ENCODE measurements at regions not wholly inside any gene's neighbourhood (a gene's known extent, or its start where the extent isn't known, plus 50 kb on each side); places are given as distances from the start of the nearest gene placed in this dataset.

GRCh38 chr9:99403371-99403770 lies 181.3 kb downstream of the SEC61B start:
- Histone ChIP-seq H3K4me1 (no peaks in the 10 kb centered on the region), H3K27ac (no peak overlapping the region), H3K9me3 (ENCODE audit: control insufficient read depth, low read length) (no peaks in the 10 kb centered on the region), H3K79me2 (no peaks in the 10 kb centered on the region), H3K36me3 (ENCODE audit: control insufficient read depth, insufficient read depth, low read length) (no peaks in the 10 kb centered on the region), H3K9ac (no peak overlapping the region), H3K4me2 (ENCODE audit: low read length) (no peak overlapping the region), H3K27me3 (ENCODE audit: control insufficient read depth, insufficient read depth, low read length) (no peaks in the 10 kb centered on the region), H2AFZ (no peak overlapping the region), H3K4me3 (ENCODE audit: low read depth, low read length) (no peak overlapping the region)
- no peak for TF ChIP-seq CTCF (IDR thresholded peaks at IDR 0.05)

GRCh38 chr9:99405359-99405758 lies 183.3 kb downstream of the SEC61B start:
- no peak overlapping the region for H3K9ac ChIP-seq
- H3K4me3 ChIP-seq (ENCODE audit: low read depth, low read length), result no peak overlapping the region
- H3K36me3 ChIP-seq (ENCODE audit: control insufficient read depth, insufficient read depth, low read length), result no peaks in the 10 kb centered on the region
- H3K4me1 ChIP-seq, result no peaks in the 10 kb centered on the region
- no peaks in the 10 kb centered on the region for H3K9me3 ChIP-seq (ENCODE audit: control insufficient read depth, low read length)
- H3K79me2 ChIP-seq, result no peaks in the 10 kb centered on the region
- H3K4me2 ChIP-seq (ENCODE audit: low read length), result no peak overlapping the region
- H2AFZ ChIP-seq, result no peak overlapping the region
- H3K27me3 ChIP-seq (ENCODE audit: control insufficient read depth, insufficient read depth, low read length), result no peaks in the 10 kb centered on the region
- H3K27ac ChIP-seq, result no peak overlapping the region
- TF ChIP-seq CTCF (IDR thresholded peaks at IDR 0.05), result no peak

GRCh38 chr9:99406939-99407338 lies 184.9 kb downstream of the SEC61B start:
- Histone ChIP-seq H3K36me3 (ENCODE audit: control insufficient read depth, insufficient read depth, low read length) (no peaks in the 10 kb centered on the region), H3K4me1 (no peaks in the 10 kb centered on the region)

GRCh38 chr9:99411068-99411467 lies 189.0 kb downstream of the SEC61B start:
- Histone ChIP-seq H3K36me3 (ENCODE audit: control insufficient read depth, insufficient read depth, low read length) (no peaks in the 10 kb centered on the region), H3K9ac (no peak overlapping the region), H3K4me2 (ENCODE audit: low read length) (no peak overlapping the region), H3K4me1 (no peaks in the 10 kb centered on the region), H3K9me3 (ENCODE audit: control insufficient read depth, low read length) (no peaks in the 10 kb centered on the region), H3K27me3 (ENCODE audit: control insufficient read depth, insufficient read depth, low read length) (no peaks in the 10 kb centered on the region), H3K79me2 (no peaks in the 10 kb centered on the region), H3K4me3 (ENCODE audit: low read depth, low read length) (no peak overlapping the region), H2AFZ (no peak overlapping the region), H3K27ac (no peak overlapping the region)
- TF ChIP-seq CTCF (IDR thresholded peaks at IDR 0.05), result no peak

More at GRCh38 chr9:99406939-99407338, 184.9 kb downstream of the SEC61B start:
- Histone ChIP-seq H3K9ac (no peak overlapping the region), H3K79me2 (no peaks in the 10 kb centered on the region), H3K4me2 (ENCODE audit: low read length) (no peak overlapping the region), H2AFZ (no peak overlapping the region), H3K27me3 (ENCODE audit: control insufficient read depth, insufficient read depth, low read length) (no peaks in the 10 kb centered on the region), H3K4me3 (ENCODE audit: low read depth, low read length) (no peak overlapping the region), H3K27ac (no peak overlapping the region), H3K9me3 (ENCODE audit: control insufficient read depth, low read length) (no peaks in the 10 kb centered on the region)
- no peak for TF ChIP-seq CTCF (IDR thresholded peaks at IDR 0.05)

- Histone ChIP-seq H3K36me3 (ENCODE audit: control insufficient read depth, insufficient read depth, low read length) (no peaks in the 10 kb centered on the region), H3K9me3 (ENCODE audit: control insufficient read depth, low read length) (no peaks in the 10 kb centered on the region), H3K27me3 (ENCODE audit: control insufficient read depth, insufficient read depth, low read length) (no peaks in the 10 kb centered on the region), H2AFZ (no peak overlapping the region), H3K79me2 (no peaks in the 10 kb centered on the region), H3K27ac (no peak overlapping the region), H3K4me2 (ENCODE audit: low read length) (no peak overlapping the region), H3K9ac (no peak overlapping the region), H3K4me3 (ENCODE audit: low read depth, low read length) (no peak overlapping the region), H3K4me1 (no peaks in the 10 kb centered on the region)
- no peak for TF ChIP-seq CTCF (IDR thresholded peaks at IDR 0.05)
Observed at GRCh38 chr9:99411479-99412115, 189.5 kb downstream of the SEC61B start.

Data from parathyroid adenoma (tissue), 2 donors.